Panc1 (cell line): ENCODE measurements at regions not wholly inside any gene's neighbourhood (a gene's known extent, or its start where the extent isn't known, plus 50 kb on each side); places are given as distances from the start of the nearest gene placed in this dataset.

Source experiments
- ATAC-seq: fragments of 200-7000 bp; cut with Tn5 transposase; 2 replicates; pipeline ENCODE4 v1.9.1; 2020; ENCODE audit warnings: mild to moderate bottlenecking, moderate library complexity
- BruUV-seq: library from RNA; stranded (reverse); fragments of 400-500 nt; replicated peaks from 2 replicates; lab custom pipeline; 2021; lab: Mats Ljungman, UMichigan
- CTCF ChIA-PET: fragments of 300-600 bp; sonication (Branson Sonifier 250); formaldehyde crosslinking; loops from one replicate; lab custom pipeline; 2022; ENCODE audit warnings: antibody characterized with exemption; lab: Charles Lee
- POLR2A ChIA-PET: fragments of 300-600 bp; sonication (Branson Sonifier 250); formaldehyde crosslinking; loops from one replicate; lab custom pipeline; 2022; ENCODE audit warnings: antibody characterized with exemption; lab: Charles Lee
- DNase-seq: peaks from one replicate; pipeline ENCODE4 v3.0.0-alpha.2; 2010; ENCODE audit warnings: low read depth, low spot score
- H3K27ac ChIP-seq: 2 replicates; pipeline ENCODE4 v1.5.1; 2011; ENCODE audit warnings: mild to moderate bottlenecking, low read length, inconsistent platforms
- H3K27me3 ChIP-seq: fragments of 200-500 bp; sonication (Bioruptor generic); 2 replicates; pipeline ENCODE4 v1.6.0; 2014; ENCODE audit warnings: low read length, inconsistent platforms; ENCODE audit not compliant: control insufficient read depth, insufficient read depth
- H3K36me3 ChIP-seq: fragments of 200-500 bp; sonication (Bioruptor generic); 2 replicates; pipeline ENCODE4 v1.5.1; 2014; ENCODE audit warnings: inconsistent platforms, mild to moderate bottlenecking, low read length, moderate library complexity; ENCODE audit not compliant: control insufficient read depth, insufficient read depth
- H3K4me1 ChIP-seq: 2 replicates; pipeline ENCODE4 v1.5.1; 2011; ENCODE audit warnings: inconsistent platforms, mild to moderate bottlenecking, low read length, moderate library complexity; ENCODE audit not compliant: control insufficient read depth, insufficient read depth
- H3K4me3 ChIP-seq, 2 experiments: 2 replicates each; pipeline ENCODE4 v1.5.1; 2011 to 2012; ENCODE audit warnings: low read depth in 2 of 2, low read length in 2 of 2, mild to moderate bottlenecking in 2 of 2, inconsistent platforms in 1 of 2, moderate library complexity in 1 of 2
- H3K9me3 ChIP-seq: fragments of 200-500 bp; sonication (Bioruptor generic); 2 replicates; pipeline ENCODE4 v1.5.1; 2014; ENCODE audit warnings: low read depth, mild to moderate bottlenecking, inconsistent platforms, low read length, moderate library complexity; ENCODE audit not compliant: control insufficient read depth, insufficient read depth
- POLR2AphosphoS5 ChIP-seq: IDR thresholded peaks from 2 replicates; pipeline ENCODE4 v1.6.1; 2012; ENCODE audit warnings: mild to moderate bottlenecking, low read depth, low read length, moderate library complexity
- REST ChIP-seq, 2 experiments: IDR thresholded peaks; 2 replicates each; pipeline ENCODE4 v1.6.1; 2011 to 2012; ENCODE audit warnings: low read depth in 2 of 2, control low read depth in 1 of 2, low read length in 1 of 2, mild to moderate bottlenecking in 1 of 2, moderate library complexity in 1 of 2; ENCODE audit not compliant: insufficient read depth in 1 of 2
- SIN3A ChIP-seq: IDR thresholded peaks from 2 replicates; pipeline ENCODE4 v1.6.1; 2012; ENCODE audit warnings: low read depth, mild to moderate bottlenecking, low read length, moderate library complexity, borderline replicate concordance; ENCODE audit not compliant: insufficient read depth
- TCF7L2 ChIP-seq: IDR thresholded peaks from 2 replicates; pipeline ENCODE4 v1.6.1; 2011; ENCODE audit warnings: mild to moderate bottlenecking, low read depth, low read length, inconsistent platforms
- in situ Hi-C: cut with HindIII; loops from 2 replicates; pipeline ENCODE4 v1.10.0; 2016; ENCODE audit warnings: low sequenced_read_pairs, low pct_unique_long_range_greater_than_20kb
- intact Hi-C: fragments of 100-400 bp; cut with micrococcal nuclease; formaldehyde crosslinking; loops from one replicate; pipeline ENCODE4 v1.10.0; 2022; ENCODE audit not compliant: unreplicated experiment
- TF ChIP-seq, protein P1 (sequence below): fragments of 450-650 bp; IDR thresholded peaks from 2 replicates; pipeline ENCODE4 v1.5.1; 2017; ENCODE audit warnings: mild to moderate bottlenecking

GRCh38 chr2:129820908-129821307 is 158.6 kb upstream of the RAB6C start:
- no peak for DNase-seq
- no peak for TF ChIP-seq REST (IDR thresholded peaks at IDR 0.05; ENCODE audit: insufficient read depth in 1 of 2, low read depth in 2 of 2, low read length in 1 of 2)
- no peak for TF ChIP-seq SIN3A
- TF ChIP-seq TCF7L2: no peak
- no peak for TF ChIP-seq POLR2AphosphoS5
- TF ChIP-seq, protein P1, sequence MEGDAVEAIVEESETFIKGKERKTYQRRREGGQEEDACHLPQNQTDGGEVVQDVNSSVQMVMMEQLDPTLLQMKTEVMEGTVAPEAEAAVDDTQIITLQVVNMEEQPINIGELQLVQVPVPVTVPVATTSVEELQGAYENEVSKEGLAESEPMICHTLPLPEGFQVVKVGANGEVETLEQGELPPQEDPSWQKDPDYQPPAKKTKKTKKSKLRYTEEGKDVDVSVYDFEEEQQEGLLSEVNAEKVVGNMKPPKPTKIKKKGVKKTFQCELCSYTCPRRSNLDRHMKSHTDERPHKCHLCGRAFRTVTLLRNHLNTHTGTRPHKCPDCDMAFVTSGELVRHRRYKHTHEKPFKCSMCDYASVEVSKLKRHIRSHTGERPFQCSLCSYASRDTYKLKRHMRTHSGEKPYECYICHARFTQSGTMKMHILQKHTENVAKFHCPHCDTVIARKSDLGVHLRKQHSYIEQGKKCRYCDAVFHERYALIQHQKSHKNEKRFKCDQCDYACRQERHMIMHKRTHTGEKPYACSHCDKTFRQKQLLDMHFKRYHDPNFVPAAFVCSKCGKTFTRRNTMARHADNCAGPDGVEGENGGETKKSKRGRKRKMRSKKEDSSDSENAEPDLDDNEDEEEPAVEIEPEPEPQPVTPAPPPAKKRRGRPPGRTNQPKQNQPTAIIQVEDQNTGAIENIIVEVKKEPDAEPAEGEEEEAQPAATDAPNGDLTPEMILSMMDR: no peak
- ChIA-PET CTCF (no interaction called here), POLR2A (no interaction called here)
- no peaks in the 10 kb centered on the region for H3K27me3 ChIP-seq
- H3K36me3 ChIP-seq: no peaks in the 10 kb centered on the region
- H3K4me3 ChIP-seq: no peak overlapping the region
- ATAC-seq: no peak
- intact Hi-C loops (no loop called here), in situ Hi-C loops (no loop called here)
- H3K9me3 ChIP-seq: no peaks in the 10 kb centered on the region
- BruUV-seq: no TSS peak
- no peaks in the 10 kb centered on the region for H3K4me1 ChIP-seq
- no peak overlapping the region for H3K27ac ChIP-seq

DNA sequence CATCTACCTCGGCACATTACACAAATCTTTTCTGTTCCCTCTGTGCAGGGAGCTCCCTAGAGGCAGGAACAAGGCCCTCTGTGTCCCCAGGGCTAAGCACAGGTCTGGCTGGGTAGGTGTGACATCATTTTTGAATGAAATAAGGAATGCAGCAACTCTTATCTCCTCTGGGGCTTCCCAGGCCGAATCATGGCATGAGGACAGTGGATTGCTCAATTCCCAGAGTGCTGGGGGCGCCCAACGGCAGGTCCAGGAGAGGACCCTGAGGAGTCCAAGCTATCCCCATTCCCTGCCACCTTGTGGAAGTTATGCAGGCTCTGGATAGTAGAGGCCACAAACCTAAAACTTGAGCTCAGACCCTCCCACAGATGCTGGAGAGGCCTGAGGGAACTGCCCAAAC is 158.0 kb upstream of the RAB6C start:
- in situ Hi-C loops (no loop called here), intact Hi-C loops (no loop called here)
- H3K27ac ChIP-seq: no peak overlapping the region
- no peaks in the 10 kb centered on the region for H3K27me3 ChIP-seq
- no peak overlapping the region for H3K4me3 ChIP-seq
- H3K4me1 ChIP-seq: no peaks in the 10 kb centered on the region
- TF ChIP-seq TCF7L2 (no peak), REST (IDR thresholded peaks at IDR 0.05; ENCODE audit: insufficient read depth in 1 of 2, low read depth in 2 of 2, low read length in 1 of 2) (no peak), POLR2AphosphoS5 (no peak), SIN3A (no peak)
- TF ChIP-seq, protein P1: no peak
- ChIA-PET POLR2A (no interaction called here), CTCF (no interaction called here)
- ATAC-seq: no peak
- no peaks in the 10 kb centered on the region for H3K9me3 ChIP-seq
- no peak for DNase-seq
- BruUV-seq: no TSS peak
- H3K36me3 ChIP-seq: no peaks in the 10 kb centered on the region
